A549 (cell line): ENCODE measurements at regions not wholly inside any gene's neighbourhood (a gene's known extent, or its start where the extent isn't known, plus 50 kb on each side); places are given as distances from the start of the nearest gene placed in this dataset.

Source experiments
- ATAC-seq, 2 experiments: fragments of 200-7000 bp in 1 of 2; fragments of >200 bp in 1 of 2; cut with Nextera tagmentation in 1 of 2; cut with Tn5 transposase in 1 of 2; 3 replicates each; pipeline versions ENCODE4 v1.8.0 to v1.9.1; 2018 to 2020; ENCODE audit warnings: mild to moderate bottlenecking in 1 of 2, moderate library complexity in 1 of 2
- CTCF ChIA-PET: fragments of 300-600 bp; sonication (Branson Sonifier 250); formaldehyde crosslinking; extraction: SDS; loops from one replicate; lab custom pipeline; 2021; ENCODE audit warnings: antibody characterized with exemption, inconsistent platforms; lab: Yijun Ruan, JAX
- POLR2A ChIA-PET: fragments of 350-600 bp; formaldehyde crosslinking; extraction: SDS; loops from one replicate; lab custom pipeline; 2021; ENCODE audit warnings: antibody characterized with exemption, inconsistent platforms; lab: Yijun Ruan, JAX
- DNase-seq, 2 experiments: peaks; one replicate each; pipeline versions ENCODE4 v3.0.0 to v3.0.0-alpha.2; 2011 to 2016; ENCODE audit warnings: low read depth in 1 of 2, low spot score in 1 of 2
- FAIRE-seq: peaks from 2 replicates; lab custom pipeline; 2011; peaks lifted over from hg19 to GRCh38; lab: Jason Lieb, UNC
- H3K27ac ChIP-seq, 2 experiments: fragments of >200 bp; sonication (Bioruptor Twin); formaldehyde crosslinking; 3 replicates each; pipeline ENCODE4 v1.5.1; 2016 to 2017
- H3K4me1 ChIP-seq: fragments of >200 bp; sonication (Bioruptor Twin); formaldehyde crosslinking; 3 replicates; pipeline ENCODE4 v1.6.1; 2016
- H3K4me2 ChIP-seq: fragments of >200 bp; sonication (Bioruptor Twin); formaldehyde crosslinking; 3 replicates; pipeline ENCODE4 v1.6.1; 2016
- H3K4me3 ChIP-seq: fragments of >200 bp; sonication (Bioruptor Twin); formaldehyde crosslinking; 3 replicates; pipeline ENCODE4 v1.5.1; 2016
- H3K9me3 ChIP-seq: fragments of >200 bp; sonication (Bioruptor Twin); formaldehyde crosslinking; 3 replicates; pipeline ENCODE4 v1.6.1; 2016
- BCL3 ChIP-seq: fragments of >200 bp; sonication (Bioruptor Twin); formaldehyde crosslinking; IDR thresholded peaks from 3 replicates; pipeline ENCODE4 v1.6.1; 2016
- CBX8 ChIP-seq: fragments of 200-600 bp; sonication (generic); IDR thresholded peaks from 2 replicates; pipeline ENCODE4 v1.6.1; 2016
- CHD4 ChIP-seq: fragments of 200-600 bp; sonication (generic); IDR thresholded peaks from 2 replicates; pipeline ENCODE4 v1.6.1; 2016; ENCODE audit warnings: antibody characterized with exemption, mild to moderate bottlenecking, borderline replicate concordance
- EHF ChIP-seq: fragments of 250-450 bp; sonication (Bioruptor Pico); IDR thresholded peaks from 2 replicates; pipeline ENCODE4 v1.5.0; 2020; ENCODE audit warnings: mild to moderate bottlenecking
- FOSL2 ChIP-seq, 2 experiments: fragments of 450-650 bp in 1 of 2; fragments of >200 bp in 1 of 2; sonication (Bioruptor Twin) in 1 of 2; formaldehyde crosslinking; IDR thresholded peaks; 2 replicates each; pipeline versions ENCODE4 v1.5.0 to v1.6.1; 2016 to 2020; ENCODE audit warnings: mild to moderate bottlenecking in 1 of 2, moderate library complexity in 1 of 2
- JUNB ChIP-seq: fragments of >200 bp; sonication (Bioruptor Twin); formaldehyde crosslinking; IDR thresholded peaks from 2 replicates; pipeline ENCODE4 v1.6.1; 2016
- KDM1A ChIP-seq: fragments of 200-600 bp; sonication (generic); IDR thresholded peaks from 2 replicates; pipeline ENCODE4 v1.6.1; 2016; ENCODE audit warnings: low read depth, mild to moderate bottlenecking
- KDM5A ChIP-seq: fragments of 200-600 bp; sonication (generic); IDR thresholded peaks from 2 replicates; pipeline ENCODE4 v1.6.1; 2016; ENCODE audit warnings: antibody characterized with exemption, mild to moderate bottlenecking
- MAFK ChIP-seq: fragments of 450-650 bp; IDR thresholded peaks from 2 replicates; pipeline ENCODE4 v1.6.1; 2014; ENCODE audit not compliant: partially characterized antibody
- MAZ ChIP-seq: fragments of 150-350 bp; IDR thresholded peaks from 2 replicates; pipeline ENCODE4 v1.6.1; 2014; ENCODE audit warnings: antibody characterized with exemption, low read depth, low read length, borderline replicate concordance
- PHF8 ChIP-seq: fragments of 200-600 bp; sonication (generic); IDR thresholded peaks from 2 replicates; pipeline ENCODE4 v1.6.1; 2016; ENCODE audit warnings: low read depth, mild to moderate bottlenecking, antibody characterized with exemption, moderate library complexity, borderline replicate concordance
- POLR2A ChIP-seq: IDR thresholded peaks from 2 replicates; pipeline ENCODE4 v1.6.1; 2012; ENCODE audit warnings: mild to moderate bottlenecking, low read length
- RARB ChIP-seq: fragments of 250-450 bp; sonication (Bioruptor Pico); IDR thresholded peaks from 2 replicates; pipeline ENCODE4 v1.8.0; 2021; ENCODE audit warnings: mild to moderate bottlenecking, moderate library complexity
- TFCP2L1 ChIP-seq: fragments of 250-450 bp; sonication (Bioruptor Pico); IDR thresholded peaks from 2 replicates; pipeline ENCODE4 v1.5.0; 2021; ENCODE audit warnings: mild to moderate bottlenecking
- TP53 ChIP-seq: fragments of 250-450 bp; sonication (Bioruptor Pico); IDR thresholded peaks from 2 replicates; pipeline ENCODE4 v1.5.0; 2021; ENCODE audit warnings: mild to moderate bottlenecking, moderate library complexity
- ZC3H11A ChIP-seq: fragments of 450-650 bp; IDR thresholded peaks from 2 replicates; pipeline ENCODE4 v1.6.1; 2014; ENCODE audit warnings: antibody characterized with exemption, mild to moderate bottlenecking
- ZSCAN20 ChIP-seq: fragments of 250-450 bp; sonication (Bioruptor Pico); IDR thresholded peaks from 2 replicates; pipeline ENCODE4 v1.8.0; 2022; ENCODE audit warnings: mild to moderate bottlenecking, moderate library complexity
- WGBS: methylation state at CpG from one replicate; pipeline ENCODE4 v1.1.6; 2017; ENCODE audit errors: missing lambda C conversion rate; 5-methylcytosine and 5-hydroxymethylcytosine counted together
- TF ChIP-seq, protein P1 (sequence below): IDR thresholded peaks from 2 replicates; pipeline ENCODE4 v1.6.1; 2012; ENCODE audit warnings: low read depth, borderline replicate concordance
- TF ChIP-seq, protein P2 (sequence below): fragments of 200-600 bp; sonication (generic); IDR thresholded peaks from 2 replicates; pipeline ENCODE4 v1.6.1; 2016; ENCODE audit warnings: antibody characterized with exemption, mild to moderate bottlenecking, moderate library complexity

GRCh38 chr2:212929971-212930370 is 221.4 kb downstream of the IKZF2 start:
- TF ChIP-seq, protein P1, sequence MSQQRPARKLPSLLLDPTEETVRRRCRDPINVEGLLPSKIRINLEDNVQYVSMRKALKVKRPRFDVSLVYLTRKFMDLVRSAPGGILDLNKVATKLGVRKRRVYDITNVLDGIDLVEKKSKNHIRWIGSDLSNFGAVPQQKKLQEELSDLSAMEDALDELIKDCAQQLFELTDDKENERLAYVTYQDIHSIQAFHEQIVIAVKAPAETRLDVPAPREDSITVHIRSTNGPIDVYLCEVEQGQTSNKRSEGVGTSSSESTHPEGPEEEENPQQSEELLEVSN, result no peak
- FAIRE-seq, result no peak
- POLR2A ChIA-PET, result no interaction called here
- no peak for DNase-seq
- WGBS, result 64% methylated on average over 3 of the region's 3 CpGs
- H3K4me2 ChIP-seq, result no peak overlapping the region
- H3K4me3 ChIP-seq, result no peak overlapping the region
- H3K4me1 ChIP-seq, result no peaks in the 10 kb centered on the region
- no peaks in the 10 kb centered on the region for H3K9me3 ChIP-seq
- no peak for ATAC-seq
- H3K27ac ChIP-seq, result no peak overlapping the region
- CTCF ChIA-PET, result interaction anchor here (1.2 kb wide), 1 partner anchor 574 kb away, joined by 3 read pairs; no protein-coding TSS in a partner anchor

DNA sequence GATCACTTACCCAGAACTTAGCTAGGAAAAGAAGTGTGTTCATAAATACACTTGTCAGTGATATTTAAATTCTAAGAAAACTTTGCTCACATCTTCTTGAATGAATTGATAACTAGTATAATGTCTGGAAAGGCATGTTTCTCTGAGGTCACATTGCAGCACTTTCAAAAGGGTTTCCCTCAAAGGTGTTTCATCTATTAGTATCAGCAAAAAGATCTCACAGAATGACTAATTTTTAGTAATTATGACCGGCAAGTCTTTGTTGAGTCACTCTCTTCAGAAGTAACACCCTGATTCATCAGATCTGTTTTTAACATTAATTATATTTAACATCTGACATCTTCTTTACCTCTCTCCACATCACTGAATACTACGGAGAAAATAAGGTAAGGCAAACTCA is 222.3 kb downstream of the IKZF2 start:
- WGBS, result 48% methylated on average over 2 of the region's 2 CpGs
- H3K27ac ChIP-seq, result no peak overlapping the region
- H3K4me3 ChIP-seq, result no peak overlapping the region
- no peaks in the 10 kb centered on the region for H3K4me1 ChIP-seq
- no peak overlapping the region for H3K4me2 ChIP-seq
- no peak for ATAC-seq
- no peak for DNase-seq
- no peak for FAIRE-seq
- no peaks in the 10 kb centered on the region for H3K9me3 ChIP-seq
- no peak for TF ChIP-seq CHD4
- no peak for TF ChIP-seq KDM1A
- no peak for TF ChIP-seq JUNB
- TF ChIP-seq ZSCAN20, result no peak
- TF ChIP-seq EHF, result no peak
- no peak for TF ChIP-seq BCL3
- TF ChIP-seq POLR2A, result no peak
- no peak for TF ChIP-seq MAZ
- no peak for TF ChIP-seq PHF8
- TF ChIP-seq KDM5A, result no peak
- TF ChIP-seq, protein P2, sequence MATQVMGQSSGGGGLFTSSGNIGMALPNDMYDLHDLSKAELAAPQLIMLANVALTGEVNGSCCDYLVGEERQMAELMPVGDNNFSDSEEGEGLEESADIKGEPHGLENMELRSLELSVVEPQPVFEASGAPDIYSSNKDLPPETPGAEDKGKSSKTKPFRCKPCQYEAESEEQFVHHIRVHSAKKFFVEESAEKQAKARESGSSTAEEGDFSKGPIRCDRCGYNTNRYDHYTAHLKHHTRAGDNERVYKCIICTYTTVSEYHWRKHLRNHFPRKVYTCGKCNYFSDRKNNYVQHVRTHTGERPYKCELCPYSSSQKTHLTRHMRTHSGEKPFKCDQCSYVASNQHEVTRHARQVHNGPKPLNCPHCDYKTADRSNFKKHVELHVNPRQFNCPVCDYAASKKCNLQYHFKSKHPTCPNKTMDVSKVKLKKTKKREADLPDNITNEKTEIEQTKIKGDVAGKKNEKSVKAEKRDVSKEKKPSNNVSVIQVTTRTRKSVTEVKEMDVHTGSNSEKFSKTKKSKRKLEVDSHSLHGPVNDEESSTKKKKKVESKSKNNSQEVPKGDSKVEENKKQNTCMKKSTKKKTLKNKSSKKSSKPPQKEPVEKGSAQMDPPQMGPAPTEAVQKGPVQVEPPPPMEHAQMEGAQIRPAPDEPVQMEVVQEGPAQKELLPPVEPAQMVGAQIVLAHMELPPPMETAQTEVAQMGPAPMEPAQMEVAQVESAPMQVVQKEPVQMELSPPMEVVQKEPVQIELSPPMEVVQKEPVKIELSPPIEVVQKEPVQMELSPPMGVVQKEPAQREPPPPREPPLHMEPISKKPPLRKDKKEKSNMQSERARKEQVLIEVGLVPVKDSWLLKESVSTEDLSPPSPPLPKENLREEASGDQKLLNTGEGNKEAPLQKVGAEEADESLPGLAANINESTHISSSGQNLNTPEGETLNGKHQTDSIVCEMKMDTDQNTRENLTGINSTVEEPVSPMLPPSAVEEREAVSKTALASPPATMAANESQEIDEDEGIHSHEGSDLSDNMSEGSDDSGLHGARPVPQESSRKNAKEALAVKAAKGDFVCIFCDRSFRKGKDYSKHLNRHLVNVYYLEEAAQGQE, result no peak
- TF ChIP-seq TP53 (CRISPR knock-in tag), result no peak
- TF ChIP-seq, all 56 proteins: peak for 0
- ChIA-PET POLR2A (no interaction called here), CTCF (no interaction called here)

DNA sequence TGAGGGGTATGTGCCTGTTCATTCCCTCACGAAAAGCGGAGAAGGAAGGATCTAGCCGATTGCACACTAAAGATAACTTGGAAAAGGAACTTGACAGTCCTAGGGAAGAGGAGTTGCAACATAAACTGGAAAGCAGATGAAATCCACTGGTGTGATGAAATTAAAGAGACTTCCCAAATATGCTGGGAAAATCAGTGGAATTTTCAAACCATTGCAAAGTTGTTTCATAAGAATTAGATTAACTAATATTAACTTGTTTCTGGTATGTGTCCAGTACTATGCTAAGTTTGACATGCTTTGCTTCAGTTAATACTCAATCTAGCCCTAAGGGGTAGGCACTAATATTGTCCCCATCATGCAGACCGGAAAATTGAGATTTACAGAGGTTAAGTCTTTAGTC is 222.7 kb downstream of the IKZF2 start:
- Histone ChIP-seq H3K4me1 (no peaks in the 10 kb centered on the region), H3K9me3 (no peaks in the 10 kb centered on the region), H3K27ac (no peak overlapping the region), H3K4me3 (no peak overlapping the region), H3K4me2 (no peak overlapping the region)
- ChIA-PET CTCF (no interaction called here), POLR2A (no interaction called here)
- DNase-seq (no peak), FAIRE-seq (no peak), ATAC-seq (no peak)
- WGBS, result 79% methylated on average over 4 of the region's 4 CpGs
- TF ChIP-seq ZC3H11A (no peak), RARB (CRISPR knock-in tag) (no peak), FOSL2 (IDR thresholded peaks at IDR 0.05) (no peak), FOSL2 (CRISPR knock-in tag; IDR thresholded peaks at IDR 0.05) (no peak), CBX8 (no peak), MAFK (no peak), TFCP2L1 (CRISPR knock-in tag) (no peak)
